Keratinocyte (primary cell): ENCODE measurements at regions not wholly inside any gene's neighbourhood (a gene's known extent, or its start where the extent isn't known, plus 50 kb on each side); places are given as distances from the start of the nearest gene placed in this dataset.

Experiments used
- EZH2 ChIP-seq: IDR thresholded peaks from one replicate; pipeline ENCODE4 v1.6.1; 2012; ENCODE audit warnings: inconsistent platforms, mild to moderate bottlenecking, low read length, moderate library complexity
- TF ChIP-seq, protein P1 (sequence below), 3 experiments: IDR thresholded peaks in 1 of 3; conservative IDR thresholded peaks in 1 of 3; optimal IDR thresholded peaks in 1 of 3; 2 replicates in 2 of 3; 3 replicates in 1 of 3; pipeline versions ENCODE3 to v1.5.1; 2011; ENCODE audit warnings: low read length in 3 of 3, mild to moderate bottlenecking in 3 of 3, moderate library complexity in 2 of 3, control low read depth in 1 of 3, inconsistent platforms in 1 of 3; ENCODE audit not compliant: insufficient read depth in 2 of 3; ENCODE audit errors: extremely low read depth in 1 of 3

DNA sequence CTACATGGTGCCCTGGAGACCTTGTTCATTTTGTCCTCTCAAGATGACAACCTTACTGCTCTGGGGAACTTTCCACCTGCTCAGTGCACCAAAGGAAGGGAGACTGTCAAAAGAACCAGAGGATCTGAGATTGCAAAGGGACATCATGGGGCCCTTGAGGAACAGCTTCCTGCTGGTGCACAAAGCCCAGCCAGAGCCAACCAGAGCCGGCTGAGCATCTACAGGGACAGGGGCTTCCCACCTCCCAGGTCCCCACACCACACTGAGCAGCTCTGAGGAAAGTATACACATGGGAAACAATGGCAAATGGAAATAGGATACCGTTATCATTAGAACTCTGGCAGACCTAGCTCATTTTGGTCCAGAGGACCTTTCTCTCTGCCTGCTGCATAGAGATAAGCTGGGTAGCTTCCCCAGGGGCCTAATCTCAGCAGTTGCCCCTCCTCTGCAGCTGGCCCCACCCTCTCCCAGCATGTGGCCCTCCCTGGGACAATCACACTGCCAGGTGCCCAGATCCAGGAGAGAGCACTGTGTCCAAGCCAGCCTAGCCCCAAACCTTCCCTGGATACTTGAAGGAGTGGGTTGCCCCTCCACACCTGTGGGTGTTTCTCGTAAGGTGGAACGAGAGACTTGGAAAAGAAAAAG, 123.4 kb upstream of the PRR20G start:
- TF ChIP-seq, protein P1, sequence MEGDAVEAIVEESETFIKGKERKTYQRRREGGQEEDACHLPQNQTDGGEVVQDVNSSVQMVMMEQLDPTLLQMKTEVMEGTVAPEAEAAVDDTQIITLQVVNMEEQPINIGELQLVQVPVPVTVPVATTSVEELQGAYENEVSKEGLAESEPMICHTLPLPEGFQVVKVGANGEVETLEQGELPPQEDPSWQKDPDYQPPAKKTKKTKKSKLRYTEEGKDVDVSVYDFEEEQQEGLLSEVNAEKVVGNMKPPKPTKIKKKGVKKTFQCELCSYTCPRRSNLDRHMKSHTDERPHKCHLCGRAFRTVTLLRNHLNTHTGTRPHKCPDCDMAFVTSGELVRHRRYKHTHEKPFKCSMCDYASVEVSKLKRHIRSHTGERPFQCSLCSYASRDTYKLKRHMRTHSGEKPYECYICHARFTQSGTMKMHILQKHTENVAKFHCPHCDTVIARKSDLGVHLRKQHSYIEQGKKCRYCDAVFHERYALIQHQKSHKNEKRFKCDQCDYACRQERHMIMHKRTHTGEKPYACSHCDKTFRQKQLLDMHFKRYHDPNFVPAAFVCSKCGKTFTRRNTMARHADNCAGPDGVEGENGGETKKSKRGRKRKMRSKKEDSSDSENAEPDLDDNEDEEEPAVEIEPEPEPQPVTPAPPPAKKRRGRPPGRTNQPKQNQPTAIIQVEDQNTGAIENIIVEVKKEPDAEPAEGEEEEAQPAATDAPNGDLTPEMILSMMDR (optimal IDR thresholded peaks at IDR 0.05 in 1 of 3, IDR thresholded peaks at IDR 0.05 in 1 of 3, conservative IDR thresholded peaks at IDR 0.05 in 1 of 3; ENCODE audit: extremely low read depth in 1 of 3, insufficient read depth in 2 of 3, low read length in 3 of 3) = no peak
- TF ChIP-seq EZH2 = no peak
